Right ventricle myocardium superior (tissue), 1 donor: ENCODE measurements at regions not wholly inside any gene's neighbourhood (a gene's known extent, or its start where the extent isn't known, plus 50 kb on each side); places are given as distances from the start of the nearest gene placed in this dataset.

Source experiments
- ATAC-seq: fragments of 200-7000 bp; cut with Tn5 transposase; one replicate; pipeline ENCODE4 v1.9.1; 2020; ENCODE audit warnings: mild to moderate bottlenecking; ENCODE audit not compliant: poor library complexity
- DNase-seq: peaks from one replicate; pipeline ENCODE4 v3.0.0-alpha.2; 2020
- intact Hi-C: fragments of 100-400 bp; cut with DNase I; formaldehyde crosslinking; loops from one replicate; pipeline ENCODE4 v1.11.2; 2022
- donor health status: DM: no; HTN: yes; CAD: no; lungs with severe emphysema.

- ATAC-seq: no peak
- no peak for DNase-seq
- intact Hi-C loops: no loop called here
Observed at GRCh38 chr9:71632776-71633175, 135.5 kb downstream of the CEMIP2 start.

- ATAC-seq: no peak
- intact Hi-C loops: no loop called here
Observed at GRCh38 chr9:71630377-71630995, 137.8 kb downstream of the CEMIP2 start.

GRCh38 chr9:71629578-71630215, 138.6 kb downstream of the CEMIP2 start:
- ATAC-seq: no peak
- intact Hi-C loops: no loop called here
- no peak for DNase-seq

More at GRCh38 chr9:71630377-71630995, 137.8 kb downstream of the CEMIP2 start:
- no peak for DNase-seq

GRCh38 chr9:71628247-71628646, 140.1 kb downstream of the CEMIP2 start:
- no peak for DNase-seq
- intact Hi-C loops: no loop called here

GRCh38 chr9:71627537-71627936, 140.8 kb downstream of the CEMIP2 start:
- ATAC-seq: no peak
- DNase-seq: no peak
- intact Hi-C loops: no loop called here

More at GRCh38 chr9:71628247-71628646, 140.1 kb downstream of the CEMIP2 start:
- no peak for ATAC-seq

GRCh38 chr9:71626395-71626794, 141.9 kb downstream of the CEMIP2 start:
- intact Hi-C loops: no loop called here

GRCh38 chr9:71624728-71625127, 143.6 kb downstream of the CEMIP2 start:
- intact Hi-C loops: no loop called here
- DNase-seq (no peak), ATAC-seq (no peak)

More at GRCh38 chr9:71626395-71626794, 141.9 kb downstream of the CEMIP2 start:
- DNase-seq (no peak), ATAC-seq (no peak)

- DNase-seq (no peak), ATAC-seq (no peak)
- intact Hi-C loops: no loop called here
Observed at GRCh38 chr9:71620746-71621145, 147.6 kb downstream of the CEMIP2 start.

- DNase-seq (no peak), ATAC-seq (no peak)
- intact Hi-C loops: no loop called here
Observed at GRCh38 chr9:71620331-71620730, 148.0 kb downstream of the CEMIP2 start.

GRCh38 chr9:71619926-71620325, 148.4 kb downstream of the CEMIP2 start:
- ATAC-seq: no peak
- intact Hi-C loops: no loop called here
- DNase-seq: no peak

GRCh38 chr9:71614409-71615010, 153.8 kb downstream of the CEMIP2 start:
- DNase-seq: no peak
- intact Hi-C loops: no loop called here
- ATAC-seq: no peak

- intact Hi-C loops: no loop called here
- ATAC-seq (no peak), DNase-seq (no peak)
Observed at GRCh38 chr9:71612889-71613288, 155.4 kb downstream of the CEMIP2 start.

- ATAC-seq: no peak
- intact Hi-C loops: loop anchor here (10.0 kb wide), 1 partner anchor 155 kb away; the partner anchor contains the start of gene CEMIP2
- DNase-seq: no peak
Observed at GRCh38 chr9:71609448-71609830, 158.9 kb downstream of the CEMIP2 start.

GRCh38 chr9:71608825-71609447, 159.4 kb downstream of the CEMIP2 start:
- no peak for DNase-seq
- ATAC-seq: no peak
- intact Hi-C loops: loop anchor here (10.0 kb wide), 1 partner anchor 156 kb away; the partner anchor contains the start of gene CEMIP2

- ATAC-seq: no peak
- no peak for DNase-seq
- intact Hi-C loops: loop anchor here (10.0 kb wide), 1 partner anchor 157 kb away; the partner anchor contains the start of gene CEMIP2
Observed at GRCh38 chr9:71608021-71608420, 160.3 kb downstream of the CEMIP2 start.

- ATAC-seq: no peak
- intact Hi-C loops: loop anchor here (10.0 kb wide), 1 partner anchor 157 kb away; the partner anchor contains the start of gene CEMIP2
- DNase-seq: no peak
Observed at GRCh38 chr9:71607461-71607881, 160.8 kb downstream of the CEMIP2 start.

- DNase-seq (peak; percentile 74), ATAC-seq (peak; percentile 84)
- intact Hi-C loops: loop anchor here (5.0 to 10.0 kb wide), 2 partner anchors 160 to 213 kb away; partner anchors contain the start of gene CEMIP2
Observed at GRCh38 chr9:71604197-71605063, 163.9 kb downstream of the CEMIP2 start.

- intact Hi-C loops: loop anchor here (5.0 to 10.0 kb wide), 2 partner anchors 162 to 215 kb away; partner anchors contain the start of gene CEMIP2
- no peak for ATAC-seq
- no peak for DNase-seq
Observed at GRCh38 chr9:71602652-71603051, 165.7 kb downstream of the CEMIP2 start.
